Chondrocyte (in vitro differentiated cells): ENCODE measurements at regions not wholly inside any gene's neighbourhood (a gene's known extent, or its start where the extent isn't known, plus 50 kb on each side); places are given as distances from the start of the nearest gene placed in this dataset.

Experiments
- DNase-seq: peaks from one replicate; pipeline ENCODE4 v3.0.0; 2021; ENCODE audit warnings: mixed read lengths, low spot score
- H3K27ac Mint-ChIP-seq: one replicate; pipeline ENCODE4 v1.8.0; 2021; ENCODE audit warnings: mild to moderate bottlenecking, moderate library complexity, mixed read lengths; ENCODE audit not compliant: unreplicated experiment
- H3K27me3 Mint-ChIP-seq: 2 replicates; pipeline ENCODE4 v1.8.0; 2021; ENCODE audit warnings: low read depth, mixed read lengths
- H3K36me3 Mint-ChIP-seq: 2 replicates; pipeline ENCODE4 v1.8.0; 2021; ENCODE audit warnings: low read depth, mixed read lengths
- H3K4me1 Mint-ChIP-seq: 2 replicates; pipeline ENCODE4 v1.8.0; 2021; ENCODE audit warnings: low read depth, mild to moderate bottlenecking, mixed read lengths
- H3K4me3 Mint-ChIP-seq: one replicate; pipeline ENCODE4 v1.8.0; 2021; ENCODE audit warnings: mild to moderate bottlenecking, moderate library complexity, mixed read lengths; ENCODE audit not compliant: unreplicated experiment
- H3K9me3 Mint-ChIP-seq: 2 replicates; pipeline ENCODE4 v1.8.0; 2021; ENCODE audit warnings: low read depth, mixed read lengths
- CTCF ChIP-seq: fragments of 200-600 bp; sonication (generic); IDR thresholded peaks from 2 replicates; pipeline ENCODE4 v1.5.0; 2021; ENCODE audit warnings: antibody characterized with exemption, mild to moderate bottlenecking, moderate library complexity

- Mint-ChIP-seq H3K9me3 (no peaks in the 10 kb centered on the region), H3K27me3 (peaks cover 8% of the 10 kb centered on the region), H3K27ac (no peak overlapping the region), H3K4me3 (no peak overlapping the region), H3K36me3 (no peaks in the 10 kb centered on the region), H3K4me1 (no peaks in the 10 kb centered on the region)
- TF ChIP-seq CTCF = no peak
- no peak for DNase-seq
Observed at GRCh38 chr14:29462321-29462720, 465.3 kb downstream of the PRKD1 start.

DNA sequence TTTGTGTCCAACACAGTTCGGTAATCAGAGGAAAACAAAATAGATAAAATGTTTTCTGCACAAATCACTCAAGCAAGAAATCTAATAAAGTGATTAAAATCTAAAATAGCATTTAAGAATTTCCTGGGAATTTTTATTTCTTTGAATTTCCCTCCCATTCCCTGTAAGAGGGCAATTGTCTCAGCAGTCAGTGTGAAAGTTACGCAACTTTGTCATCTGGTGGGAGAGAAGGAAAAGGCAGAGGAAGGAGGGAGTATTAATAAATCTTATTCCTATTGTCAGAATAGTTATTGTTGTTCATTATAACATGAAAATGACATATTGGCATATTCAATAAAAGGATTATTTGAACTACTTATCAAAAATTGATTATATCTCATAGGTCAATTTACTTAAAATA lies 464.9 kb downstream of the PRKD1 start:
- Mint-ChIP-seq H3K27ac (no peak overlapping the region), H3K9me3 (no peaks in the 10 kb centered on the region), H3K4me1 (no peaks in the 10 kb centered on the region), H3K4me3 (no peak overlapping the region), H3K36me3 (no peaks in the 10 kb centered on the region), H3K27me3 (peaks cover 8% of the 10 kb centered on the region)
- TF ChIP-seq CTCF = no peak
- DNase-seq = no peak

DNA sequence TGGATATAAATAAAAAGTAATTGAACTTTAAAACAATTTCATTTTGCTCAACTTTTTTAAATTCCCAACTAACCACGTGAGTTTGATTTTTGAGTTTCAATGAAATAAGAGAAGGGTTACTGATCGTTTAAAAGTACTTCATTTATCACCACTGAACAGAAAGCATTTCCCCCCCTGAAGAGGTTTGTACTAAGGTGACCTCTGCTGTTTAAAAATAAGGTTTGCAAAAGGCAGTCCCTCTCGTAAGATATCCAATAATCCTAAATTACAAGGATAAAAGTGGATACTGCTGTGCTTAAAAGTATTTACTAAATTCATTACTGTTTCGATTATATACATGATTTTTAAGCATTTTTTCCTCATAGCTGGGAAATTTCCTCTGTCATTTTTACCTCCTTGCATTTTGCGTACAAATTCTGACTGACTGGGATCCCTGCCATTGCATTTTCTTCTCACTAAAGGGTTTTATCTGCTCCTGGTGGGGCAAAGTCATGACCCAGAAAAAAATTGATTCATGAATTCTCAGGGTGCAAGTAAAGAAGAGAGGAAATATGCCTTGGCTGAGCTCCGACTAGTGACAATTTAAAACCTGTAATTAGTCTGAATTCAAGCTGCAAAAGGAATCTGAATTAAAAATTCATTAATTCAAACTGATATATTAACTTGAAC lies 463.8 kb downstream of the PRKD1 start:
- TF ChIP-seq CTCF = peak; percentile 19
- Mint-ChIP-seq H3K27ac (no peak overlapping the region), H3K27me3 (peaks cover 8% of the 10 kb centered on the region), H3K4me1 (no peaks in the 10 kb centered on the region), H3K9me3 (no peaks in the 10 kb centered on the region), H3K36me3 (no peaks in the 10 kb centered on the region), H3K4me3 (no peak overlapping the region)
- no peak for DNase-seq

DNA sequence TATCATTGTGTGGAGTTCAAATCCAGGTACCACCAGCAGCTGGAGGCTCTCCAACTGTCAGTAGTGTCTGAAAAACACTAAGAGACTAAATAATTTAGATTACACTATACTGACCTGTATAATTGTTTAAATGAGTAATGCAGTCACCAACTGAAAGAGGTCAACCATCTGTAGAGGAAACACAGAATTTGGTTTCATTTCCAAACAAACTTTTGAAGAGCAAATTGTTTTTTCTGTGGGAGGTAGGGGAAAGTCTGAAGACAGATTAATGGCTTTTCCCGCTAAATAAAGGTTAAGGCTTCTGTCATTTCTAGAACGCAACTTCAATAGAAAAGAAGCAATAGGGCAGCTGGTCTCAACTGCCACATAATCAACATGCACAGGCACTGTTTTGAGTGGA lies 462.6 kb downstream of the PRKD1 start:
- Mint-ChIP-seq H3K27ac (no peak overlapping the region), H3K4me3 (no peak overlapping the region), H3K9me3 (no peaks in the 10 kb centered on the region), H3K4me1 (no peaks in the 10 kb centered on the region), H3K36me3 (no peaks in the 10 kb centered on the region), H3K27me3 (peaks cover 8% of the 10 kb centered on the region)
- no peak for TF ChIP-seq CTCF
- DNase-seq = no peak

DNA sequence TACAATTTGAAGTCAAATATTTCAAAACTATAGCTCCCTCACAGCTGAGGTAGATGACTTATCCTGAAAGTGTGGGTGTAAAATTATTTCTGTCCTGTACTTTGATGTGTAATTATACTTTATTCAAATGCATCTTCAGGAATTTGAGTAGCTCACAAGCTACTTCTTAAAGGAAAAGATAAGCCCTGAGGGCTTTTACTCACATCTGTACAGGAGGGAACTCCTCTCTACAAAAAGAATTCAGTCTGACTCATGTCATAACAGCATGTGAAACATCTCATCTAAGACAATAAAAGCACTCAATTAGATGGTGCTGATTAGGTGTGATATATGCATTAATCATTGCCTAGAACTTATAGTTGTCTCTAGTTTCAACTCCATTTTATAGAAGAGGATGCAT lies 452.0 kb downstream of the PRKD1 start:
- Mint-ChIP-seq H3K4me1 (no peaks in the 10 kb centered on the region), H3K27me3 (no peaks in the 10 kb centered on the region), H3K4me3 (no peak overlapping the region), H3K36me3 (no peaks in the 10 kb centered on the region), H3K9me3 (peaks cover 7% of the 10 kb centered on the region), H3K27ac (no peak overlapping the region)
- no peak for TF ChIP-seq CTCF
- no peak for DNase-seq
